ENCODE measurements at regions not wholly inside any gene's neighbourhood (a gene's known extent, or its start where the extent isn't known, plus 50 kb on each side); places are given as distances from the start of the nearest gene placed in this dataset.

DNA sequence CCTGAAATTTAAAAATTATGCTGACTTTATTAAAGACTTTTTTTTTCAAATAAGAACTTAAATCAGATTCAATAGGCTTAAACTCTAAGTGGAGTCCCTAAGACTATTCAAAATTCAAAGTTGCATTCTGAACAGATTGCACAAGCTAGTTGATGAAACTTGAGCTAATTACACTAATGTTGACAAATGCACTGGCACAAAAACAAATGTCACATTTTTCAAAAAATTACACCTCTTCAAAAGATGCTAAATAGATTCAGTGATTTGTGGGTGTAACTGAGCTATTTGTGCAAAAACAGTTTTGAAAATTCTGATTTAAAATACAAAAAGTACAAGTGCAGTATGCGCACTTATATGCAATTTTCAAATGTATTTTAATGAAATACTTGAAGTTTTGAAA is 205.4 kb downstream of the RERGL start:
- TF ChIP-seq, protein P1, sequence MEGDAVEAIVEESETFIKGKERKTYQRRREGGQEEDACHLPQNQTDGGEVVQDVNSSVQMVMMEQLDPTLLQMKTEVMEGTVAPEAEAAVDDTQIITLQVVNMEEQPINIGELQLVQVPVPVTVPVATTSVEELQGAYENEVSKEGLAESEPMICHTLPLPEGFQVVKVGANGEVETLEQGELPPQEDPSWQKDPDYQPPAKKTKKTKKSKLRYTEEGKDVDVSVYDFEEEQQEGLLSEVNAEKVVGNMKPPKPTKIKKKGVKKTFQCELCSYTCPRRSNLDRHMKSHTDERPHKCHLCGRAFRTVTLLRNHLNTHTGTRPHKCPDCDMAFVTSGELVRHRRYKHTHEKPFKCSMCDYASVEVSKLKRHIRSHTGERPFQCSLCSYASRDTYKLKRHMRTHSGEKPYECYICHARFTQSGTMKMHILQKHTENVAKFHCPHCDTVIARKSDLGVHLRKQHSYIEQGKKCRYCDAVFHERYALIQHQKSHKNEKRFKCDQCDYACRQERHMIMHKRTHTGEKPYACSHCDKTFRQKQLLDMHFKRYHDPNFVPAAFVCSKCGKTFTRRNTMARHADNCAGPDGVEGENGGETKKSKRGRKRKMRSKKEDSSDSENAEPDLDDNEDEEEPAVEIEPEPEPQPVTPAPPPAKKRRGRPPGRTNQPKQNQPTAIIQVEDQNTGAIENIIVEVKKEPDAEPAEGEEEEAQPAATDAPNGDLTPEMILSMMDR (IDR thresholded peaks at IDR 0.05; ENCODE audit: low read depth, low read length, poor library complexity, severe bottlenecking), result no peak
- TF ChIP-seq EZH2phosphoT487 (IDR thresholded peaks at IDR 0.05; ENCODE audit: borderline replicate concordance, low read length), result no peak

Measured in DOHH2 (cell line).